Liver (tissue), 3 donors: ENCODE measurements at regions not wholly inside any gene's neighbourhood (a gene's known extent, or its start where the extent isn't known, plus 50 kb on each side); places are given as distances from the start of the nearest gene placed in this dataset.

Experiments used
- ATF3 ChIP-seq: IDR thresholded peaks from 2 replicates; pipeline ENCODE4 v1.6.1; 2016; ENCODE audit warnings: antibody characterized with exemption
- EGR1 ChIP-seq, 2 donors: IDR thresholded peaks; 2 replicates each; pipeline ENCODE4 v1.6.1; 2016 to 2018; ENCODE audit warnings: antibody characterized with exemption in 2 of 2, low read depth in 2 of 2
- GABPA ChIP-seq, 2 donors: IDR thresholded peaks in 1 of 2; conservative IDR thresholded peaks in 1 of 2; 2 replicates each; pipeline ENCODE4 v1.6.1; 2016; ENCODE audit warnings: antibody characterized with exemption in 2 of 2, mild to moderate bottlenecking in 1 of 2, moderate library complexity in 1 of 2
- RAD21 ChIP-seq, 2 donors: IDR thresholded peaks; 2 replicates each; pipeline ENCODE4 v1.6.1; 2016; ENCODE audit warnings: antibody characterized with exemption in 2 of 2, mild to moderate bottlenecking in 2 of 2
- REST ChIP-seq: IDR thresholded peaks from 2 replicates; pipeline ENCODE4 v1.6.1; 2016; ENCODE audit warnings: antibody characterized with exemption, mild to moderate bottlenecking
- SP1 ChIP-seq: IDR thresholded peaks from 2 replicates; pipeline ENCODE4 v1.6.1; 2018; ENCODE audit warnings: antibody characterized with exemption, mild to moderate bottlenecking
- TAF1 ChIP-seq: conservative IDR thresholded peaks from 2 replicates; pipeline ENCODE4 v1.6.1; 2016; ENCODE audit warnings: antibody characterized with exemption, mild to moderate bottlenecking
- YY1 ChIP-seq: IDR thresholded peaks from 2 replicates; pipeline ENCODE4 v1.6.1; 2016; ENCODE audit warnings: antibody characterized with exemption, mild to moderate bottlenecking
- TF ChIP-seq, protein P1 (sequence below): fragments of 150-350 bp; IDR thresholded peaks from 2 replicates; pipeline ENCODE4 v1.5.1; 2017; ENCODE audit warnings: improper control_type of control experiment, low read depth, low read length; ENCODE audit not compliant: missing input control
- TF ChIP-seq, protein P2 (sequence below): IDR thresholded peaks from 2 replicates; pipeline ENCODE4 v1.6.1; 2016; ENCODE audit warnings: antibody characterized with exemption
- TF ChIP-seq, protein P3 (sequence below): IDR thresholded peaks from 2 replicates; pipeline ENCODE4 v1.6.1; 2016; ENCODE audit warnings: antibody characterized with exemption
- donor health status: healthy.
- donor health status: healthy.

- TF ChIP-seq ATF3 (no peak), YY1 (no peak), GABPA (IDR thresholded peaks at IDR 0.05 in 1 of 2, conservative IDR thresholded peaks at IDR 0.05 in 1 of 2) (no peak), SP1 (no peak), TAF1 (no peak), EGR1 (IDR thresholded peaks at IDR 0.05; ENCODE audit: low read depth in 2 of 2) (no peak), REST (no peak), RAD21 (IDR thresholded peaks at IDR 0.05) (no peak)
- TF ChIP-seq, protein P1, sequence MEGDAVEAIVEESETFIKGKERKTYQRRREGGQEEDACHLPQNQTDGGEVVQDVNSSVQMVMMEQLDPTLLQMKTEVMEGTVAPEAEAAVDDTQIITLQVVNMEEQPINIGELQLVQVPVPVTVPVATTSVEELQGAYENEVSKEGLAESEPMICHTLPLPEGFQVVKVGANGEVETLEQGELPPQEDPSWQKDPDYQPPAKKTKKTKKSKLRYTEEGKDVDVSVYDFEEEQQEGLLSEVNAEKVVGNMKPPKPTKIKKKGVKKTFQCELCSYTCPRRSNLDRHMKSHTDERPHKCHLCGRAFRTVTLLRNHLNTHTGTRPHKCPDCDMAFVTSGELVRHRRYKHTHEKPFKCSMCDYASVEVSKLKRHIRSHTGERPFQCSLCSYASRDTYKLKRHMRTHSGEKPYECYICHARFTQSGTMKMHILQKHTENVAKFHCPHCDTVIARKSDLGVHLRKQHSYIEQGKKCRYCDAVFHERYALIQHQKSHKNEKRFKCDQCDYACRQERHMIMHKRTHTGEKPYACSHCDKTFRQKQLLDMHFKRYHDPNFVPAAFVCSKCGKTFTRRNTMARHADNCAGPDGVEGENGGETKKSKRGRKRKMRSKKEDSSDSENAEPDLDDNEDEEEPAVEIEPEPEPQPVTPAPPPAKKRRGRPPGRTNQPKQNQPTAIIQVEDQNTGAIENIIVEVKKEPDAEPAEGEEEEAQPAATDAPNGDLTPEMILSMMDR: no peak
- TF ChIP-seq, protein P2, sequence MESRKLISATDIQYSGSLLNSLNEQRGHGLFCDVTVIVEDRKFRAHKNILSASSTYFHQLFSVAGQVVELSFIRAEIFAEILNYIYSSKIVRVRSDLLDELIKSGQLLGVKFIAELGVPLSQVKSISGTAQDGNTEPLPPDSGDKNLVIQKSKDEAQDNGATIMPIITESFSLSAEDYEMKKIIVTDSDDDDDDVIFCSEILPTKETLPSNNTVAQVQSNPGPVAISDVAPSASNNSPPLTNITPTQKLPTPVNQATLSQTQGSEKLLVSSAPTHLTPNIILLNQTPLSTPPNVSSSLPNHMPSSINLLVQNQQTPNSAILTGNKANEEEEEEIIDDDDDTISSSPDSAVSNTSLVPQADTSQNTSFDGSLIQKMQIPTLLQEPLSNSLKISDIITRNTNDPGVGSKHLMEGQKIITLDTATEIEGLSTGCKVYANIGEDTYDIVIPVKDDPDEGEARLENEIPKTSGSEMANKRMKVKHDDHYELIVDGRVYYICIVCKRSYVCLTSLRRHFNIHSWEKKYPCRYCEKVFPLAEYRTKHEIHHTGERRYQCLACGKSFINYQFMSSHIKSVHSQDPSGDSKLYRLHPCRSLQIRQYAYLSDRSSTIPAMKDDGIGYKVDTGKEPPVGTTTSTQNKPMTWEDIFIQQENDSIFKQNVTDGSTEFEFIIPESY: no peak
- TF ChIP-seq, protein P3, sequence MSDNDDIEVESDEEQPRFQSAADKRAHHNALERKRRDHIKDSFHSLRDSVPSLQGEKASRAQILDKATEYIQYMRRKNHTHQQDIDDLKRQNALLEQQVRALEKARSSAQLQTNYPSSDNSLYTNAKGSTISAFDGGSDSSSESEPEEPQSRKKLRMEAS: no peak
Measured at GRCh38 chr20:50251992-50252511, 61.4 kb downstream of the CEBPB start.
